IMR-90 (cell line): ENCODE measurements at regions not wholly inside any gene's neighbourhood (a gene's known extent, or its start where the extent isn't known, plus 50 kb on each side); places are given as distances from the start of the nearest gene placed in this dataset.

ENCODE experiments used
- ATAC-seq: fragments of 200-7000 bp; cut with Tn5 transposase; 2 replicates; pipeline ENCODE4 v1.9.1; 2020; ENCODE audit warnings: low read depth, mild to moderate bottlenecking, moderate library complexity
- BruUV-seq: library from RNA; stranded (reverse); fragments of 400-500 nt; replicated peaks from 2 replicates; lab custom pipeline; 2021; lab: Mats Ljungman, UMichigan
- CTCF ChIA-PET: fragments of 300-600 bp; formaldehyde crosslinking; extraction: SDS; loops from one replicate; lab custom pipeline; 2021; ENCODE audit warnings: antibody characterized with exemption; lab: Yijun Ruan, JAX
- POLR2A ChIA-PET: fragments of 300-600 bp; sonication (Branson Sonifier 250); formaldehyde crosslinking; loops from one replicate; lab custom pipeline; 2022; ENCODE audit warnings: antibody characterized with exemption; ENCODE audit not compliant: unreplicated experiment; lab: Charles Lee
- DNase-seq: peaks from one replicate; pipeline ENCODE4 v3.0.0; 2013
- H2AFZ ChIP-seq: replicated peaks from 2 replicates; pipeline ENCODE3; 2013; ENCODE audit warnings: low read length, mild to moderate bottlenecking; ENCODE audit not compliant: poor library complexity
- H2AK5ac ChIP-seq: 2 replicates; pipeline ENCODE4 v1.6.1; 2013; ENCODE audit warnings: low read depth, low read length, inconsistent platforms
- H2AK9ac ChIP-seq: replicated peaks from 2 replicates; pipeline ENCODE3; 2013; ENCODE audit warnings: mild to moderate bottlenecking, low read depth, low read length, moderate library complexity; ENCODE audit not compliant: poor library complexity
- H2BK120ac ChIP-seq: 2 replicates; pipeline ENCODE4 v1.6.1; 2013; ENCODE audit warnings: low read depth, low read length, inconsistent platforms
- H2BK15ac ChIP-seq: 3 replicates; pipeline ENCODE4 v1.6.1; 2013; ENCODE audit warnings: low read depth, low read length, inconsistent platforms
- H2BK20ac ChIP-seq: 2 replicates; pipeline ENCODE4 v1.6.1; 2013; ENCODE audit warnings: low read depth, mild to moderate bottlenecking, inconsistent platforms, low read length, moderate library complexity
- H2BK5ac ChIP-seq: 2 replicates; pipeline ENCODE4 v1.6.1; 2013; ENCODE audit warnings: mild to moderate bottlenecking, low read depth, low read length, inconsistent platforms; ENCODE audit not compliant: poor library complexity, severe bottlenecking
- H3K14ac ChIP-seq: replicated peaks from 2 replicates; pipeline ENCODE4 v1.6.1; 2013; ENCODE audit warnings: low read depth, low read length, inconsistent platforms
- H3K18ac ChIP-seq: 2 replicates; pipeline ENCODE4 v1.6.1; 2013; ENCODE audit warnings: low read depth, low read length, control low read depth
- H3K23ac ChIP-seq: 2 replicates; pipeline ENCODE4 v1.6.1; 2013; ENCODE audit warnings: low read depth, low read length, inconsistent platforms
- H3K27ac ChIP-seq: 2 replicates; pipeline ENCODE4 v1.5.1; 2013; ENCODE audit warnings: mild to moderate bottlenecking, control low read depth, low read length; ENCODE audit not compliant: insufficient read depth
- H3K27me3 ChIP-seq: 2 replicates; pipeline ENCODE4 v1.6.1; 2013; ENCODE audit warnings: low read length; ENCODE audit not compliant: control insufficient read depth, insufficient read depth
- H3K36me3 ChIP-seq: 2 replicates; pipeline ENCODE4 v1.6.1; 2013; ENCODE audit warnings: low read length, mixed read lengths; ENCODE audit not compliant: control insufficient read depth, insufficient read depth
- H3K4ac ChIP-seq: 2 replicates; pipeline ENCODE4 v1.6.1; 2013; ENCODE audit warnings: low read depth, low read length, inconsistent platforms
- H3K4me1 ChIP-seq: 2 replicates; pipeline ENCODE4 v1.6.1; 2013; ENCODE audit warnings: low read length, mixed read lengths; ENCODE audit not compliant: control insufficient read depth, insufficient read depth
- H3K4me2 ChIP-seq: 2 replicates; pipeline ENCODE4 v1.6.1; 2013; ENCODE audit warnings: low read depth, mild to moderate bottlenecking, control low read depth, low read length, moderate library complexity
- H3K4me3 ChIP-seq: 2 replicates; pipeline ENCODE4 v1.5.1; 2013; ENCODE audit warnings: low read depth, mild to moderate bottlenecking, control low read depth, low read length, moderate library complexity; ENCODE audit not compliant: insufficient read depth
- H3K56ac ChIP-seq: 2 replicates; pipeline ENCODE4 v1.6.1; 2013; ENCODE audit warnings: low read length, inconsistent platforms; ENCODE audit not compliant: insufficient read depth; ENCODE audit errors: extremely low read depth
- H3K79me1 ChIP-seq, 2 experiments: 2 replicates each; pipeline ENCODE4 v1.6.1; 2013; ENCODE audit warnings: low read length in 2 of 2, inconsistent platforms in 1 of 2, low read depth in 1 of 2
- H3K9ac ChIP-seq: 2 replicates; pipeline ENCODE4 v1.6.1; 2013; ENCODE audit warnings: low read depth, low read length, control low read depth
- H3K9me1 ChIP-seq: 2 replicates; pipeline ENCODE4 v1.6.1; 2013; ENCODE audit warnings: low read length, inconsistent platforms; ENCODE audit not compliant: insufficient read depth
- H3K9me3 ChIP-seq: 2 replicates; pipeline ENCODE4 v1.6.1; 2013; ENCODE audit warnings: low read length; ENCODE audit not compliant: control insufficient read depth, insufficient read depth
- H4K20me1 ChIP-seq: 2 replicates; pipeline ENCODE4 v1.6.1; 2013; ENCODE audit warnings: low read length, inconsistent platforms; ENCODE audit not compliant: insufficient read depth
- H4K5ac ChIP-seq: 2 replicates; pipeline ENCODE4 v1.6.1; 2013; ENCODE audit warnings: mild to moderate bottlenecking, low read depth, low read length, control low read depth
- H4K8ac ChIP-seq, 2 experiments: 2 replicates each; pipeline ENCODE4 v1.6.1; 2013; ENCODE audit warnings: low read depth in 2 of 2, low read length in 2 of 2, control low read depth in 1 of 2, inconsistent platforms in 1 of 2
- H4K91ac ChIP-seq: 2 replicates; pipeline ENCODE4 v1.6.1; 2013; ENCODE audit warnings: low read depth, low read length, inconsistent platforms; ENCODE audit not compliant: insufficient read depth
- BHLHE40 ChIP-seq: fragments of 150-350 bp; IDR thresholded peaks from 2 replicates; pipeline ENCODE4 v1.6.1; 2016; ENCODE audit warnings: mild to moderate bottlenecking, low read depth, low read length
- CEBPB ChIP-seq: IDR thresholded peaks from 2 replicates; pipeline ENCODE4 v1.6.1; 2012; ENCODE audit warnings: low read depth, low read length, improper control_type of control experiment
- CHD1 ChIP-seq: IDR thresholded peaks from 2 replicates; pipeline ENCODE4 v1.6.1; 2012; ENCODE audit warnings: low read depth, low read length, improper control_type of control experiment
- FOS ChIP-seq: fragments of 150-350 bp; IDR thresholded peaks from 2 replicates; pipeline ENCODE4 v1.6.1; 2016; ENCODE audit warnings: low read depth, low read length
- MAFK ChIP-seq: IDR thresholded peaks from 2 replicates; pipeline ENCODE4 v1.6.1; 2012; ENCODE audit warnings: low read depth, low read length, improper control_type of control experiment
- MAZ ChIP-seq: IDR thresholded peaks from 2 replicates; pipeline ENCODE4 v1.6.1; 2012; ENCODE audit warnings: low read depth, mild to moderate bottlenecking, low read length, improper control_type of control experiment, moderate library complexity, borderline replicate concordance
- MXI1 ChIP-seq: IDR thresholded peaks from 2 replicates; pipeline ENCODE4 v1.6.1; 2012; ENCODE audit warnings: low read depth, mild to moderate bottlenecking, low read length, moderate library complexity, borderline replicate concordance
- NFE2L2 ChIP-seq: fragments of 150-350 bp; IDR thresholded peaks from 2 replicates; pipeline ENCODE4 v1.6.1; 2016; ENCODE audit warnings: low read depth, mild to moderate bottlenecking, low read length
- POLR2A ChIP-seq: IDR thresholded peaks from 2 replicates; pipeline ENCODE4 v1.6.1; 2012; ENCODE audit warnings: mild to moderate bottlenecking, low read depth, low read length
- RAD21 ChIP-seq: IDR thresholded peaks from 2 replicates; pipeline ENCODE4 v1.6.1; 2012; ENCODE audit warnings: low read length, improper control_type of control experiment
- RCOR1 ChIP-seq: IDR thresholded peaks from 2 replicates; pipeline ENCODE4 v1.6.1; 2012; ENCODE audit warnings: mild to moderate bottlenecking, low read length, improper control_type of control experiment; ENCODE audit not compliant: insufficient replicate concordance
- RFX5 ChIP-seq: IDR thresholded peaks from 2 replicates; pipeline ENCODE4 v1.8.0; 2012; ENCODE audit warnings: low read depth, mild to moderate bottlenecking, low read length, moderate library complexity
- SMC3 ChIP-seq: fragments of 150-350 bp; IDR thresholded peaks from 2 replicates; pipeline ENCODE4 v1.6.1; 2016; ENCODE audit warnings: low read depth, mild to moderate bottlenecking, antibody characterized with exemption, low read length, moderate library complexity
- WGBS, 2 experiments: methylation state at CpG; one replicate each; pipeline versions ENCODE4 v1.1.5 to v1.1.7; 2013; ENCODE audit warnings: missing lambda C conversion rate in 2 of 2; ENCODE audit not compliant: insufficient read length in 1 of 2; ENCODE audit errors: extremely low coverage in 2 of 2; 5-methylcytosine and 5-hydroxymethylcytosine counted together
- dilution Hi-C: fragments of 300-500 bp; cut with HindIII; formaldehyde crosslinking; loops from one replicate; pipeline ENCODE4 v1.14.3; 2018; ENCODE audit warnings: low sequenced_read_pairs; ENCODE audit not compliant: unreplicated experiment
- in situ Hi-C: fragments of 300-500 bp; cut with MboI; formaldehyde crosslinking; loops from 3 replicates; pipeline ENCODE4 v1.14.3; 2019; ENCODE audit warnings: low sequenced_read_pairs, inconsistent platforms, mixed read lengths
- intact Hi-C: fragments of 100-400 bp; cut with micrococcal nuclease; formaldehyde crosslinking; loops from 2 replicates; pipeline ENCODE4 v1.10.0; 2022
- TF ChIP-seq, protein P1 (sequence below): fragments of 150-350 bp; IDR thresholded peaks from 2 replicates; pipeline ENCODE4 v1.6.1; 2016; ENCODE audit warnings: low read depth, mild to moderate bottlenecking, low read length, moderate library complexity, borderline replicate concordance
- TF ChIP-seq, protein P2 (sequence below): conservative IDR thresholded peaks from 2 replicates; pipeline ENCODE4 v1.5.1; 2012; ENCODE audit warnings: mild to moderate bottlenecking, low read depth, low read length, improper control_type of control experiment
- TF ChIP-seq, protein P3 (sequence below): fragments of 150-350 bp; IDR thresholded peaks from 2 replicates; pipeline ENCODE4 v1.6.1; 2017; ENCODE audit warnings: mild to moderate bottlenecking, antibody characterized with exemption, low read length, low read depth

DNA sequence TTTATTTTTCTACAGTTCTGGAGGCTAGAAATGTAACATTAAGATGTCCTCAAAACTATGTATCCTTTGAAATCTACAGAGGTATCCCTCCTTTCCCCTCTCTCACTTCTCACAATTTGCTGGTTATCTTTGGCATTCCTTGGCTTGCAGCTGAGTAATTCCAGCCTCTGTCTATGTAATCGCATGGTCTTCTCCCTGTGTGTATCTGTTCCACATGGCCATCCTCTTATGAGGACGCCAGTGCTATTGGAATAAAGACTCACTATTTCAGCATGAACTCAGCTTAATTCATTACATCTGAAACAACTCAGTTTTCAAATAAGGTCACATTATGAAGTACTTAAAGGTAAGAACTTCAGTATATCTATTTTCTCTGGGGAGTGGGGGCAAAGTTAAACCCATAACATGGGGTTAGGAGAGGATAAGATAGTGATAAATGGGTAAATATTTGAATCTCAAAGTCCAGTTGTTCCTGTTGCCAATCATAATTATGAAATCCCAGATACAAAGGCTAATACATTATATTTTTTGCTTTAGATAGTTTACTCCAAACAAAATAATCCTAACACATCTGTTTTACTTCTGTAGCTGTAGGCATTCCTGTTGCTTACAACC lies 1290.8 kb downstream of the NCAM2 start:
- no peak for ATAC-seq
- Histone ChIP-seq H3K4me1 (no peaks in the 10 kb centered on the region), H3K4me2 (no peak overlapping the region), H3K56ac (no peak overlapping the region), H4K20me1 (no peaks in the 10 kb centered on the region), H3K4me3 (no peak overlapping the region), H3K79me1 (no peaks in the 10 kb centered on the region), H2BK15ac (no peak overlapping the region), H3K27ac (no peak overlapping the region), H3K23ac (no peak overlapping the region), H3K36me3 (no peaks in the 10 kb centered on the region), H3K27me3 (no peaks in the 10 kb centered on the region), H2AK9ac (no peak overlapping the region), H2BK5ac (no peak overlapping the region), H4K91ac (no peak overlapping the region), H3K9me1 (no peaks in the 10 kb centered on the region), H3K4ac (no peak overlapping the region), H3K18ac (no peak overlapping the region), H3K9ac (no peak overlapping the region), H4K8ac (no peak overlapping the region), H3K14ac (no peak overlapping the region), H2BK120ac (no peak overlapping the region), H3K9me3 (peaks cover 9% of the 10 kb centered on the region), H2AK5ac (no peak overlapping the region), H2BK20ac (no peak overlapping the region), H4K5ac (no peak overlapping the region), H2AFZ (no peak overlapping the region)
- POLR2A ChIA-PET, result no interaction called here
- WGBS, 2 experiments, result 60% methylated on average over 1 of the region's 2 CpGs; no CpG with 5 or more reads in 1 of the 2 experiments
- intact Hi-C loops, result no loop called here
- BruUV-seq, result no TSS peak
- dilution Hi-C loops, result no loop called here
- CTCF ChIA-PET, result no interaction called here
- in situ Hi-C loops, result no loop called here
- no peak for DNase-seq
- no peak for TF ChIP-seq CHD1
- TF ChIP-seq BHLHE40, result no peak
- TF ChIP-seq NFE2L2, result no peak
- TF ChIP-seq, protein P1, sequence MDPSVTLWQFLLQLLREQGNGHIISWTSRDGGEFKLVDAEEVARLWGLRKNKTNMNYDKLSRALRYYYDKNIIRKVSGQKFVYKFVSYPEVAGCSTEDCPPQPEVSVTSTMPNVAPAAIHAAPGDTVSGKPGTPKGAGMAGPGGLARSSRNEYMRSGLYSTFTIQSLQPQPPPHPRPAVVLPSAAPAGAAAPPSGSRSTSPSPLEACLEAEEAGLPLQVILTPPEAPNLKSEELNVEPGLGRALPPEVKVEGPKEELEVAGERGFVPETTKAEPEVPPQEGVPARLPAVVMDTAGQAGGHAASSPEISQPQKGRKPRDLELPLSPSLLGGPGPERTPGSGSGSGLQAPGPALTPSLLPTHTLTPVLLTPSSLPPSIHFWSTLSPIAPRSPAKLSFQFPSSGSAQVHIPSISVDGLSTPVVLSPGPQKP, result no peak
- no peak for TF ChIP-seq POLR2A
- TF ChIP-seq FOS, result no peak
- TF ChIP-seq RAD21, result no peak
- no peak for TF ChIP-seq MAFK
- TF ChIP-seq, protein P2, sequence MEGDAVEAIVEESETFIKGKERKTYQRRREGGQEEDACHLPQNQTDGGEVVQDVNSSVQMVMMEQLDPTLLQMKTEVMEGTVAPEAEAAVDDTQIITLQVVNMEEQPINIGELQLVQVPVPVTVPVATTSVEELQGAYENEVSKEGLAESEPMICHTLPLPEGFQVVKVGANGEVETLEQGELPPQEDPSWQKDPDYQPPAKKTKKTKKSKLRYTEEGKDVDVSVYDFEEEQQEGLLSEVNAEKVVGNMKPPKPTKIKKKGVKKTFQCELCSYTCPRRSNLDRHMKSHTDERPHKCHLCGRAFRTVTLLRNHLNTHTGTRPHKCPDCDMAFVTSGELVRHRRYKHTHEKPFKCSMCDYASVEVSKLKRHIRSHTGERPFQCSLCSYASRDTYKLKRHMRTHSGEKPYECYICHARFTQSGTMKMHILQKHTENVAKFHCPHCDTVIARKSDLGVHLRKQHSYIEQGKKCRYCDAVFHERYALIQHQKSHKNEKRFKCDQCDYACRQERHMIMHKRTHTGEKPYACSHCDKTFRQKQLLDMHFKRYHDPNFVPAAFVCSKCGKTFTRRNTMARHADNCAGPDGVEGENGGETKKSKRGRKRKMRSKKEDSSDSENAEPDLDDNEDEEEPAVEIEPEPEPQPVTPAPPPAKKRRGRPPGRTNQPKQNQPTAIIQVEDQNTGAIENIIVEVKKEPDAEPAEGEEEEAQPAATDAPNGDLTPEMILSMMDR, result no peak
- no peak for TF ChIP-seq RFX5
- no peak for TF ChIP-seq MAZ
- no peak for TF ChIP-seq MXI1
- TF ChIP-seq RCOR1, result no peak
- TF ChIP-seq CEBPB, result no peak
- TF ChIP-seq, protein P3, sequence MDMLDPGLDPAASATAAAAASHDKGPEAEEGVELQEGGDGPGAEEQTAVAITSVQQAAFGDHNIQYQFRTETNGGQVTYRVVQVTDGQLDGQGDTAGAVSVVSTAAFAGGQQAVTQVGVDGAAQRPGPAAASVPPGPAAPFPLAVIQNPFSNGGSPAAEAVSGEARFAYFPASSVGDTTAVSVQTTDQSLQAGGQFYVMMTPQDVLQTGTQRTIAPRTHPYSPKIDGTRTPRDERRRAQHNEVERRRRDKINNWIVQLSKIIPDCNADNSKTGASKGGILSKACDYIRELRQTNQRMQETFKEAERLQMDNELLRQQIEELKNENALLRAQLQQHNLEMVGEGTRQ, result no peak
- TF ChIP-seq SMC3, result no peak
